GM21528 (cell line): ENCODE measurements at regions not wholly inside any gene's neighbourhood (a gene's known extent, or its start where the extent isn't known, plus 50 kb on each side); places are given as distances from the start of the nearest gene placed in this dataset.
"Not testable (repeated sequence)": the region's sequence is repeated elsewhere in the genome, so short reads cannot be mapped to it uniquely, and the experiment has no call there.

Experiments used
- ATAC-seq: cut with Tn5 transposase; IDR thresholded peaks from one replicate; pipeline ENCODE4 v1.9.1; 2021; ENCODE audit warnings: mild to moderate bottlenecking, moderate library complexity; ENCODE audit not compliant: unreplicated experiment, low FRiP score

DNA sequence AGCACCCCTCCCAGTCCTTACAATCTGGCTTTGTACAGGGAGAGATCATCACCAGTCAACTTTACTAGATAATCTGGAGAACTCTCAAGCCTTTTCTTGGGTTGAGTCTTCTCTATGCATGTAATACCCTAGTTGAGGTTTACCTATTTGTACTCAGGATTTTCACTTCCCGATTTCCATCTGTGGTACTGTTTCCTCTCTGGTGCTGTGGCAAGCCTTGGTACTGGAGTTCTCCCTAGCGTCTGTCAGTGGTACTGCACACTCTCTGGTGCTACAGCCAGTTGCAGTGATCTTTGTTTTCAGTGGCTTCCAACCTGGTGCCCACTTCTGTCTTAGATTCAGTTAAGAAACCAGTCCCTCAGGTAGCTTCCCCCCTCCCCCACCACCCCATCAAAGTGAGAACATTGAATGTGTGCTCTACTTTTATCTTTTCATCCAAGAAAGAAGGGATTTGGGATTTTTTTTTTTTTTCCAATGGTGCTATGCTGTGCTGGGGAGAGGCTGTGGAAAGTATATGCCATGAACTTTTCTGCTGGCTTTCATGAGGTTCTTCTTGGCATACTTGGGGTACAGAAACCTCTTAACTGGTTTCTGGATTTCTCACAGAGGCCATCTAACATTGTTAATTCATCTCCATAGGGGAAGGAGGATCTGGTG, 69.4 kb upstream of the EVL start:
- ATAC-seq, result peak; percentile 100

DNA sequence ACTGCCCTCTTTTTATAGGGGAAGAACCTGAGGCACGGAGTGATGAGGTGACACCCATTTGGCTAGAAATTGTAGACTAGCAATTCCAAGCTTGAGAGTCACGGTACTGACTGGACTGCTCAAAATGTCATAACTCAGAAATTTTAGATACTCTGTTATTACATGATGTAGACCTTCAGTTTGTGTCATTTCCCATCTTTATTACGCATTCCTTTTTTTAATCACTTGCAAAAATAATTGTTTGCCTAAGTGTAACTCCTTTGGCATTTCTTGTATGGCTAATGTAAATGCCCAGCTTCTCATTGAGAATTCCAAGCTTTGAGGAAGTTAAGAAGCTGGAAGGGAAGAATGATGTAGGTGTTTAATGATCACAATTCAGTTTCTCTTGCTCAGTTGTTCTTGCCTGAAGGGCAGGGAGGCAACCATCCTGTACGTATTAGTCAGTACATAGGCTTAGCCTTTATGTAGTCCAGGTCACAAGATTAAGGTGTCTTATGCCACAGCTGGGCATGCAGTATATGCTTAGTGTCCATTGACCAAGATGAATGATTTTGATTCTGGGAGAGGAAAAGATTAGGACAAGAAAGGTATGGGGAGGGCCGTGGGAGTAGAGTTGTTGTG, 68.2 kb upstream of the EVL start:
- no peak for ATAC-seq

DNA sequence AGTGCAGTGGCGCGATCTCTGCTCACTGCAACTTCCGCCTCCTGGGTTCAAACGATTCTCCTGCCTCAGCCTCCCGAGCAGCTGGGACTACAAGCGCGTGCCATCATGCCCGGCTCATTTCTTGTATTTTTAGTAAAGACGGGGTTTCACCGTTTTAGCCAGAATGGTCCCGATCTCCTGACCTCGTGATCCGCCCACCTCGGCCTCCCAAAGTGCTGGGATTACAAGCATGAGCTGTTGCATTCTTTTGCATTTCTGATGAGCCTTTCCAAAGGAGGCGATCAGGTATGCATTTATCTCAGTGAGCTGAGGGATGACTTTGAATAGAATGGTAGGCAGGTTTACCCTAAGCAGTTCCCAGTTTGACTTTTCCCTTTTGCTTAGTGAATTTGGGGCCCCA, 64.8 kb upstream of the EVL start:
- ATAC-seq, result not testable (repeated sequence)

DNA sequence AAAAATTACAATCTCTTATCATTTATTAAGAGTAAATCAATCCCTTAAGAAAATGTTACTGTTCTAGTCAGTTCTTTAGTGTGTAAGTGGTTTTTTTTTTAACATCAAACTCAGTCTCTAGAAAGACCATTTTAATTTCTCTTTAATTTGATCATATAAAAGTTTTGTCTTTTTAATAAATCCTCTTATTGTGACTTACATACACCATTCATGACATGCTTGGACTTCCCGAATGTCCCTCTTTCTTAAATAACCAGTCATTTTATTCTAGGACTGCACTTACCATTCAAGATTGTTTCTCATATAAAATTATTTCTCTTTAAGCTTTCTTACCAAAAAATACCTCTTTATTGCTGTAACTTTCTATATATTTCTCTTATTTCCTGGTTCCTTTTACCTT, 60.8 kb upstream of the EVL start:
- no peak for ATAC-seq

DNA sequence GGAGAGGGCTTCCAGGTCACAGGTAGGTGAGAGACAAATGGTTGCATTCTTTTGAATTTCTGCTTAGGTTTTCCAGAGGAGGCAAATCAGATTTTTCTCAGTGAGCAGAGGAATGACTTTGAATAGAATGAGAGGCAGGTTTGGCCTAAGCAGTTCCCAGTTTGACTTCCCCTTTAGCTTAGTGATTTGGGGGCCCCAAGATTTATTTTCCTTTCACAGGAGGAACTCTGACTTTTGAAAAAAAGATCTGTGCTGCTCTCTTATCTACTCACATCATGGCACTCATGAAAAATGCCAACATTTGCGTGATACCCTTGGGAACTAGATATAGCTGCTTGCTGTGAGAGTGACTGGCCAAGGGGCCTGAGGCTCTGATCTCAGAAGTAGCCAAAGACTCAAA, 58.0 kb upstream of the EVL start:
- ATAC-seq, result no peak

DNA sequence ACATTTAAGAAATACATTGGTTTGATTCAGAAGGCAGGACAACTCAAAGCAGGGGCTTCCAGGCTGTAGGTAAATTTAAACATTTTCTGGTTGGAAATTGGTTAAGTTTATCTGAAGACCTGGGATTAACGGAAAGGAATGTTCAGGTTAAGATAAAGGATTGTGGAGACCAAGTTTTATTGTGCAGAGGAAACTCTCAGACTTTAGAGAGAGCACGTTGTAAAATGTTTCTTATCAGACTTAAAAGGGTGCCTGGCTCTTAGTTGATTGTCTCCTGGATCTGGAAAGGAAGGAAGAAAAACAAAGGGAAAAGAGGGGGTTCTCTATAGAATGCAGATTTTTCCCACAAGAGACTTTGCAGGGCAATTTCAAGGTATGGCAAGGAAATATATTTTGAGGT, 55.4 kb upstream of the EVL start:
- ATAC-seq, result not testable (repeated sequence)

DNA sequence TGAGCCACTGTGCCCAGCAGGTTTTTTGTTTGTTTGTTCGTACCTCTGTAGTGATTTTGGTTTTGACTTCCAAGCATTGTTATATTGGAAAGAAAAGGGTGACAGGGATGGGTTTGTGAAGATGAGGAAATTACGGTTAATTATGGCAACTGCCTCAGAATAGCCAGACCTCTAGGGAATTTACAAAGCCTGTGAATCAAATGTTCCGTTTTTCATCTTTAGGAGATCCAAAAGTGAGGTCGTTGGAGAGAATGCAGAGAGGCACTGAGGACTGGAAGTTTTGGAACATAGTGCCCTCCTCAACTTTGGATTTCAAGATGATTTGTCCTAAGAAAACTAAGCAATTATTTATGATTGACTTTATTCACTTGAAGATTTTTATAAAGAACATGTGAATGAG, 54.5 kb upstream of the EVL start:
- no peak for ATAC-seq

DNA sequence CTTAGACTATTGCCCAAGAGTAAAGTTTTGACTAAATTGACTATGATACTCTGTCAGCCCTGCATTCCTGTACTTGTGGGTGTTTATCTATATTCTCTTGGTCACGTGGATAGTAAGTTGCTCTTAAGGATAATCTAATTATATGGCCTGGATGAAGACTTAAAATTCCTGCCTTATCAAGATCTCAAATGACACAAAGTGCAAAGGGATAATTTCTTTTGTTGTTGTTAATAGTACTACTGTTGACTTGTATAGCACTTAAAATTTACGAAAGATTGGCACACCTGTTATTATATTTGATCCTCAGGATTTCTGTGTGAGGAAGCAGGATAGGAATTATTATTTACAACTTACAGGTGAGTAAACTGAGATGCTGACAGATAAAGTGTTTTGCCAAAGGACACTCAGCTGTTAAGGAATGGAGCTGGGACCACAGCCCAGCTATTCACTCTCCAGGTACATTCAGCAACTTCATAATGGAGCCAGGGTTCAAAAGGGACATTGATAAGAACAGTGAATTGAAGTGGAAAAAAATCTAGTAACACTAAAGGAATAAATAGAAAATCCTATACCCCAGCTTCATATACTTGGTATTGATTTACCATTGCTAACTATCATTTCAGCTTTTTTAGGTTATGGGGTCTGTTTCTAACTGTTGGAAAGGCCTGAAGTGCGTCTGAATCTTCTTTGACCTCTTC, 53.4 kb upstream of the EVL start:
- ATAC-seq, result no peak

DNA sequence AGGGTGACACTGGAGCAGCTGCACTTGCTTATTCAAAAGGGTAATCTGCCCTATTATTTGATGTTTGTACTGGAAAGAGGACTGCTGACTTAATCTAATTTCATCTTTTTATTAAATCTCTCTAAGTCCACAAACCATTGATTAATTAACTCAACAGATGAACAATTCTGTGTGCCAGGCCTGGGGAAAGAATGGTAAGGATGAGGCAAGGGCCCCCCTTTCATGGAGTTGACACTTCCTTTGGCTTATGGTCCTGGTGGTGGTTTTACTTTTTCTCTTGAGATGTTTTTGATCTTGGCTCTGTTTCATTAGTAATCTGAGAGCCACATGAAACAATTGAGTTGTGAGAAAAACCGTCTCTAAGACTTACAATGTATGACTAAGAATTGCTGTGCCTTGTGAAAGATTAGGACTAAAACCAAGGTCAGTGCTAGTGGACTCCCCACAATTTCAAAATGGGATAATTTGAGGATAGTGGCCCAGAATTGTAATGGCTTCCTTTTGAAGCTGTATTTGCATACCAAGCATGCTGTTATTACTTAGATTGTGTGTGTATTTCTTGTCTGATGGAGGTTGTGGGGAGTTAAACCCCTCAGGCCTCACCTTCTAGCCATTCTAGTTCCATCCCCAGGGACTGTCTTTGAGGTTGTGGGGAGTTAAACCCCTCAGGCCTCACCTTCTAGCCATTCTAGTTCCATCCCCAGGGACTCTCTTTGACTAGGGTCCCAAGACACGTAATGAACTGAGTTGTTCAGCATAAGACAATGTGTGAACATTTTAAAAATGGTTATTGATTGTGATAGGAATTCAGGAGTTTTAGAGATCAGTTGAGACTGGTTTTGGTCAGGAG, 52.5 kb upstream of the EVL start:
- ATAC-seq, result no peak

DNA sequence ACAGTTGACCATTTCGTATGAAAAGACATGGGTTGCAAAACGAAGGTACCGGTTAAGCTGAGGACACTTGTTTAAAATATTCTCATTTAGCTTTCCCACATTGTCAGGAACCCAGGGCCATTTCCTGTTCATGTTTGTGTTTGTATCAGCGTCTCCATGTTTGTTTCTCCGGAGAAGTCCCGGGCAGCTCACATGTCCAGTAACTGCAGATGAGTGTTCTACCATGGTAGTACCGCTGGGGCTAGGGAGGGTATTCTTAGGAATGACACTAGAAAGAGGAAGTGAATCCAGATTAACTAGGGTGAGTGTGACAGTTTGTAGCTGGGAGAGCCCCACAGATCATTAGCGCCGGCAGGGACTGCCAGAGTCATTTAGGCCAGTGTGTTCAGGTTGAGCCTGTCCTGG, 50.0 kb upstream of the EVL start:
- no peak for ATAC-seq
